ENCODE measurements at regions not wholly inside any gene's neighbourhood (a gene's known extent, or its start where the extent isn't known, plus 50 kb on each side); places are given as distances from the start of the nearest gene placed in this dataset.
"Not testable (repeated sequence)": the region's sequence is repeated elsewhere in the genome, so short reads cannot be mapped to it uniquely, and the experiment has no call there.

- no peak for DNase-seq
Observed at GRCh38 chr5:117182104-117182503, 607.5 kb upstream of the SEMA6A start.

GRCh38 chr5:117177302-117177701 lies 602.7 kb upstream of the SEMA6A start:
- no peak for DNase-seq

GRCh38 chr5:117165068-117165467 lies 590.4 kb upstream of the SEMA6A start:
- DNase-seq = no peak

- DNase-seq = no peak
Observed at GRCh38 chr5:117161718-117162335, 587.2 kb upstream of the SEMA6A start.

- DNase-seq = no peak
Observed at GRCh38 chr5:117160391-117160790, 585.8 kb upstream of the SEMA6A start.

- DNase-seq = no peak
Observed at GRCh38 chr5:117149312-117149711, 574.7 kb upstream of the SEMA6A start.

- DNase-seq = no peak
Observed at GRCh38 chr5:117144086-117144485, 569.5 kb upstream of the SEMA6A start.

- no peak for DNase-seq
Observed at GRCh38 chr5:117143406-117143805, 568.8 kb upstream of the SEMA6A start.

- DNase-seq = no peak
Observed at GRCh38 chr5:117138523-117138922, 563.9 kb upstream of the SEMA6A start.

- DNase-seq = no peak
Observed at GRCh38 chr5:117135851-117136250, 561.2 kb upstream of the SEMA6A start.

GRCh38 chr5:117133198-117133597 lies 558.6 kb upstream of the SEMA6A start:
- no peak for DNase-seq

- no peak for DNase-seq
Observed at GRCh38 chr5:117131876-117132275, 557.3 kb upstream of the SEMA6A start.

- no peak for DNase-seq
Observed at GRCh38 chr5:117131048-117131679, 556.5 kb upstream of the SEMA6A start.

- no peak for DNase-seq
Observed at GRCh38 chr5:117118499-117118898, 543.9 kb upstream of the SEMA6A start.

- DNase-seq = not testable (repeated sequence)
Observed at GRCh38 chr5:117117314-117117713, 542.7 kb upstream of the SEMA6A start.

GRCh38 chr5:117110548-117110947 lies 535.9 kb upstream of the SEMA6A start:
- DNase-seq = no peak

- DNase-seq = no peak
Observed at GRCh38 chr5:117107859-117108258, 533.2 kb upstream of the SEMA6A start.

- DNase-seq = no peak
Observed at GRCh38 chr5:117103703-117104102, 529.1 kb upstream of the SEMA6A start.

GRCh38 chr5:117102591-117102990 lies 528.0 kb upstream of the SEMA6A start:
- DNase-seq = no peak

- no peak for DNase-seq
Observed at GRCh38 chr5:117100176-117100575, 525.6 kb upstream of the SEMA6A start.

GRCh38 chr5:117098094-117098493 lies 523.5 kb upstream of the SEMA6A start:
- no peak for DNase-seq

GRCh38 chr5:117095346-117096332 lies 521.0 kb upstream of the SEMA6A start:
- no peak for DNase-seq

GRCh38 chr5:117094114-117094815 lies 519.6 kb upstream of the SEMA6A start:
- DNase-seq = no peak
